GM12872 (cell line): ENCODE measurements at regions not wholly inside any gene's neighbourhood (a gene's known extent, or its start where the extent isn't known, plus 50 kb on each side); places are given as distances from the start of the nearest gene placed in this dataset.

Experiments
- CTCF ChIP-seq: IDR thresholded peaks from 3 replicates; pipeline ENCODE4 v1.5.1; 2011; ENCODE audit warnings: low read depth, mild to moderate bottlenecking, low read length, moderate library complexity; ENCODE audit not compliant: insufficient read depth

GRCh38 chr1:17877316-17877715, 122.2 kb downstream of the ACTL8 start:
- no peak for TF ChIP-seq CTCF

GRCh38 chr1:17877896-17878295, 122.8 kb downstream of the ACTL8 start:
- TF ChIP-seq CTCF, result no peak

GRCh38 chr1:17878837-17879236, 123.7 kb downstream of the ACTL8 start:
- no peak for TF ChIP-seq CTCF

- no peak for TF ChIP-seq CTCF
Observed at GRCh38 chr1:17880449-17880848, 125.3 kb downstream of the ACTL8 start.

GRCh38 chr1:17881761-17882160, 126.6 kb downstream of the ACTL8 start:
- no peak for TF ChIP-seq CTCF

GRCh38 chr1:17883136-17883535, 128.0 kb downstream of the ACTL8 start:
- TF ChIP-seq CTCF, result no peak

- TF ChIP-seq CTCF, result no peak
Observed at GRCh38 chr1:17883662-17884395, 128.7 kb downstream of the ACTL8 start.
